GM18868 (cell line): ENCODE measurements at regions not wholly inside any gene's neighbourhood (a gene's known extent, or its start where the extent isn't known, plus 50 kb on each side); places are given as distances from the start of the nearest gene placed in this dataset.

Experiments used
- ATAC-seq: cut with Tn5 transposase; IDR thresholded peaks from one replicate; pipeline ENCODE4 v1.9.1; 2021; ENCODE audit warnings: mild to moderate bottlenecking, moderate library complexity; ENCODE audit not compliant: unreplicated experiment

GRCh38 chr5:173529861-173530260 lies 86.6 kb downstream of the BOD1 start:
- ATAC-seq, result no peak

GRCh38 chr5:173527671-173528070 lies 88.8 kb downstream of the BOD1 start:
- no peak for ATAC-seq

- ATAC-seq, result no peak
These were observed 92.3 kb downstream of the BOD1 start for GRCh38 chr5:173524136-173524535.

- no peak for ATAC-seq
These were observed 93.1 kb downstream of the BOD1 start for GRCh38 chr5:173523388-173523787.

- ATAC-seq, result no peak
These were observed 93.9 kb downstream of the BOD1 start for GRCh38 chr5:173522518-173522917.

- ATAC-seq, result no peak
These were observed 97.6 kb downstream of the BOD1 start for GRCh38 chr5:173518856-173519255.

- ATAC-seq, result no peak
These were observed 98.8 kb downstream of the BOD1 start for GRCh38 chr5:173517648-173518047.

GRCh38 chr5:173515526-173515925 lies 100.9 kb downstream of the BOD1 start:
- ATAC-seq, result no peak

GRCh38 chr5:173514661-173515060 lies 101.8 kb downstream of the BOD1 start:
- no peak for ATAC-seq

- no peak for ATAC-seq
These were observed 102.9 kb downstream of the BOD1 start for GRCh38 chr5:173513521-173513991.

- ATAC-seq, result no peak
These were observed 103.6 kb downstream of the BOD1 start for GRCh38 chr5:173512637-173513435.

- ATAC-seq, result no peak
These were observed 107.4 kb downstream of the BOD1 start for GRCh38 chr5:173509060-173509459.

- ATAC-seq, result no peak
These were observed 109.3 kb downstream of the BOD1 start for GRCh38 chr5:173507171-173507570.

GRCh38 chr5:173505634-173506033 lies 110.8 kb downstream of the BOD1 start:
- no peak for ATAC-seq

- no peak for ATAC-seq
These were observed 114.5 kb downstream of the BOD1 start for GRCh38 chr5:173501922-173502321.

GRCh38 chr5:173501271-173501670 lies 115.2 kb downstream of the BOD1 start:
- ATAC-seq, result no peak

GRCh38 chr5:173500213-173500560 lies 116.3 kb downstream of the BOD1 start:
- ATAC-seq, result no peak

- no peak for ATAC-seq
These were observed 116.8 kb downstream of the BOD1 start for GRCh38 chr5:173499471-173500212.

GRCh38 chr5:173498739-173499470 lies 117.5 kb downstream of the BOD1 start:
- no peak for ATAC-seq

- no peak for ATAC-seq
These were observed 118.2 kb downstream of the BOD1 start for GRCh38 chr5:173498286-173498685.

- no peak for ATAC-seq
These were observed 118.8 kb downstream of the BOD1 start for GRCh38 chr5:173497685-173498084.

- ATAC-seq, result no peak
These were observed 119.6 kb downstream of the BOD1 start for GRCh38 chr5:173496883-173497255.
